ENCODE measurements at regions not wholly inside any gene's neighbourhood (a gene's known extent, or its start where the extent isn't known, plus 50 kb on each side); places are given as distances from the start of the nearest gene placed in this dataset.

GRCh38 chr3:102674284-102674683 is 239.5 kb downstream of the ZPLD1 start:
- no peak for DNase-seq (ENCODE audit: low read depth)
- H3K4me3 ChIP-seq (ENCODE audit: low read depth, low read length), result no peak overlapping the region
- no peak for TF ChIP-seq CTCF (conservative IDR thresholded peaks at IDR 0.05; ENCODE audit: low read depth, low read length)

GRCh38 chr3:102676424-102676823 is 241.6 kb downstream of the ZPLD1 start:
- no peak for DNase-seq (ENCODE audit: low read depth)
- H3K4me3 ChIP-seq (ENCODE audit: low read depth, low read length), result no peak overlapping the region
- no peak for TF ChIP-seq CTCF (conservative IDR thresholded peaks at IDR 0.05; ENCODE audit: low read depth, low read length)

DNA sequence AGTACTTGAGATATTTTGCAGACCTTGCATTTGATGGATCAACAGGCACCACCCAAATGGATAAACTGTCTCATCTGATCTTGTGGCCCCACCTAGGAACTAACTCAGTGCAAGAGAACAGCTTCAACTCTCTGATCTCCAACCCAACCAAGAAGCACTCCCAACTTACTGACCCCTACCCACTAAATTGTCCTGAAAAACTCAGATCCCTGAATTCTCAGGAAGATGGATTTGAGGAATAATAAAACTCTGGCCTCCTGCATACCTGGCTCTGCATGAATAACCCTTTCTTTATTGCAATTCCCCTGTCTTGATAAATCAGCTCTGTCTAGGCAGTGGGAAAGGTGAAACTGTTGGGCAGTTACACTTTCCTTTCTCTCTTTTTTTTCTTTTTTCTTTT is 247.9 kb downstream of the ZPLD1 start:
- TF ChIP-seq CTCF (conservative IDR thresholded peaks at IDR 0.05; ENCODE audit: low read depth, low read length), result no peak
- no peak for DNase-seq (ENCODE audit: low read depth)
- H3K4me3 ChIP-seq (ENCODE audit: low read depth, low read length), result no peak overlapping the region

GRCh38 chr3:102686792-102687191 is 252.0 kb downstream of the ZPLD1 start:
- H3K4me3 ChIP-seq (ENCODE audit: low read depth, low read length), result no peak overlapping the region
- DNase-seq (ENCODE audit: low read depth), result no peak
- no peak for TF ChIP-seq CTCF (conservative IDR thresholded peaks at IDR 0.05; ENCODE audit: low read depth, low read length)

GRCh38 chr3:102687851-102688555 is 253.2 kb downstream of the ZPLD1 start:
- H3K4me3 ChIP-seq (ENCODE audit: low read depth, low read length), result no peak overlapping the region
- no peak for TF ChIP-seq CTCF (conservative IDR thresholded peaks at IDR 0.05; ENCODE audit: low read depth, low read length)
- DNase-seq (ENCODE audit: low read depth), result no peak

DNA sequence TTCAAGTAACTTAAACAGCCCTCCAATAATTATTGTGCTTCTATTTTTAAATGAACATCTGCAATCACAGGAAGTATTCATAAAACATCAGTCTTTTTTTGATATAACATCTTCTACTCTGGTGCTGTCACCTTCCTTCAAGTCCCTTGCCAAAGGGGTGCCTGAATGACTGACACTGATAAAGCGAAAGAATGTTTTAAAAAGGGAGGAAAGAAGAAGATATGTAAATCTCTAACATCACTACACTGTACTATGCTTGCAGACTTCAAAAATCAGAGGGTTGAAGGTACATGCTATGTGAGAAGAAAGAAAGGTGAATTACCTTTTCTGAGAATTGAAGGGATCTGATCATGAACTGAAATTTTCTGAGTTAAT is 253.7 kb downstream of the ZPLD1 start:
- no peak for DNase-seq (ENCODE audit: low read depth)
- H3K4me3 ChIP-seq (ENCODE audit: low read depth, low read length), result no peak overlapping the region
- no peak for TF ChIP-seq CTCF (conservative IDR thresholded peaks at IDR 0.05; ENCODE audit: low read depth, low read length)

GRCh38 chr3:102691507-102691906 is 256.7 kb downstream of the ZPLD1 start:
- H3K4me3 ChIP-seq (ENCODE audit: low read depth, low read length), result no peak overlapping the region
- TF ChIP-seq CTCF (conservative IDR thresholded peaks at IDR 0.05; ENCODE audit: low read depth, low read length), result no peak
- DNase-seq (ENCODE audit: low read depth), result no peak
